ENCODE measurements at regions not wholly inside any gene's neighbourhood (a gene's known extent, or its start where the extent isn't known, plus 50 kb on each side); places are given as distances from the start of the nearest gene placed in this dataset.

GRCh38 chr5:130365956-130366355, 461.7 kb downstream of the CHSY3 start:
- CTCF ChIA-PET: no interaction called here
- intact Hi-C loops (cut with micrococcal nuclease; ENCODE audit: unreplicated experiment): no loop called here
- Histone ChIP-seq H3K9me2 (ENCODE audit: insufficient read depth) (no peaks in the 10 kb centered on the region), H3F3A (ENCODE audit: insufficient read depth, low read depth) (no peaks in the 10 kb centered on the region), H3K4me2 (no peak overlapping the region), H3K27ac (no peak overlapping the region), H4K20me1 (ENCODE audit: insufficient read depth) (no peaks in the 10 kb centered on the region), H3K4me1 (replicated peaks; ENCODE audit: insufficient read depth) (no peaks in the 10 kb centered on the region), H3K36me3 (ENCODE audit: low read depth) (no peaks in the 10 kb centered on the region), H3K79me2 (ENCODE audit: low read depth) (no peaks in the 10 kb centered on the region), H3K27me3 (ENCODE audit: insufficient read depth, low read depth) (no peaks in the 10 kb centered on the region), H2AFZ (no peak overlapping the region), H3K9me3 (ENCODE audit: insufficient read depth, low read depth) (no peaks in the 10 kb centered on the region), H3K4me3 (no peak overlapping the region)
- BruUV-seq (replicated peaks): no TSS peak
- POLR2A ChIA-PET (ENCODE audit: unreplicated experiment): no interaction called here
- no peak for DNase-seq
- no peak for TF ChIP-seq CTCF (conservative IDR thresholded peaks at IDR 0.05)
- TF ChIP-seq EZH2 (IDR thresholded peaks at IDR 0.05; ENCODE audit: low read depth): no peak

- Histone ChIP-seq H2AFZ (no peak overlapping the region), H3K9me2 (ENCODE audit: insufficient read depth) (no peaks in the 10 kb centered on the region), H3K79me2 (ENCODE audit: low read depth) (no peaks in the 10 kb centered on the region), H3F3A (ENCODE audit: insufficient read depth, low read depth) (no peaks in the 10 kb centered on the region), H3K9me3 (ENCODE audit: insufficient read depth, low read depth) (no peaks in the 10 kb centered on the region), H3K4me2 (no peak overlapping the region), H3K4me1 (replicated peaks; ENCODE audit: insufficient read depth) (no peaks in the 10 kb centered on the region), H4K20me1 (ENCODE audit: insufficient read depth) (no peaks in the 10 kb centered on the region), H3K27me3 (ENCODE audit: insufficient read depth, low read depth) (no peaks in the 10 kb centered on the region), H3K36me3 (ENCODE audit: low read depth) (no peaks in the 10 kb centered on the region), H3K27ac (no peak overlapping the region), H3K4me3 (no peak overlapping the region)
- ChIA-PET CTCF (no interaction called here), POLR2A (ENCODE audit: unreplicated experiment) (interaction anchor here (0.6 kb wide), 1 partner anchor 1061 kb away, joined by 4 read pairs; no protein-coding TSS in a partner anchor)
- no TSS peak for BruUV-seq (replicated peaks)
- intact Hi-C loops (cut with micrococcal nuclease; ENCODE audit: unreplicated experiment): no loop called here
- no peak for TF ChIP-seq EZH2 (IDR thresholded peaks at IDR 0.05; ENCODE audit: low read depth)
- TF ChIP-seq CTCF (conservative IDR thresholded peaks at IDR 0.05): no peak
- no peak for DNase-seq
These were observed 445.9 kb downstream of the CHSY3 start for GRCh38 chr5:130350131-130350530.

GRCh38 chr5:130337179-130337888, 433.1 kb downstream of the CHSY3 start:
- no peaks in the 10 kb centered on the region for H4K20me1 ChIP-seq (ENCODE audit: insufficient read depth)
- ChIA-PET POLR2A (ENCODE audit: unreplicated experiment) (no interaction called here), CTCF (no interaction called here)
- intact Hi-C loops (cut with micrococcal nuclease; ENCODE audit: unreplicated experiment): no loop called here
- no peaks in the 10 kb centered on the region for H3K36me3 ChIP-seq (ENCODE audit: low read depth)
- TF ChIP-seq CTCF (conservative IDR thresholded peaks at IDR 0.05) (no peak), EZH2 (IDR thresholded peaks at IDR 0.05; ENCODE audit: low read depth) (no peak)
- no peak for DNase-seq
- peaks cover 17% of the 10 kb centered on the region for H3K4me1 ChIP-seq (replicated peaks; ENCODE audit: insufficient read depth)
- 0 out of 2 replicates have a peak overlapping the region, but pooled peaks have one; percentile 30 for H3K4me2 ChIP-seq
- no peak overlapping the region for H3K4me3 ChIP-seq
- no peak overlapping the region for H3K27ac ChIP-seq
- no peaks in the 10 kb centered on the region for H3K9me2 ChIP-seq (ENCODE audit: insufficient read depth)
- no peaks in the 10 kb centered on the region for H3F3A ChIP-seq (ENCODE audit: insufficient read depth, low read depth)
- no TSS peak for BruUV-seq (replicated peaks)
- H3K27me3 ChIP-seq (ENCODE audit: insufficient read depth, low read depth): no peaks in the 10 kb centered on the region
- no peaks in the 10 kb centered on the region for H3K79me2 ChIP-seq (ENCODE audit: low read depth)
- H2AFZ ChIP-seq: no peak overlapping the region
- H3K9me3 ChIP-seq (ENCODE audit: insufficient read depth, low read depth): peaks cover 6% of the 10 kb centered on the region; the same call in 1 of the 2 replicates
